ENCODE measurements at regions not wholly inside any gene's neighbourhood (a gene's known extent, or its start where the extent isn't known, plus 50 kb on each side); places are given as distances from the start of the nearest gene placed in this dataset.

GRCh38 chr18:75128051-75128605, 80.8 kb downstream of the PTGR3 start:
- Histone ChIP-seq H3K36me3 (ENCODE audit: control insufficient read depth in 1 of 2, insufficient read depth in 2 of 2, low read length in 2 of 2) (no peaks in the 10 kb centered on the region), H3K27ac (ENCODE audit: low read depth, low read length) (no peak overlapping the region), H3K9me2 (ENCODE audit: insufficient read depth) (no peaks in the 10 kb centered on the region), H2AFZ (ENCODE audit: low read depth, low read length, poor library complexity, severe bottlenecking) (no peak overlapping the region), H3K9ac (ENCODE audit: low read length) (no peak overlapping the region), H3K79me2 (ENCODE audit: insufficient read depth, low read length) (no peaks in the 10 kb centered on the region), H3K4me1 (ENCODE audit: control insufficient read depth in 1 of 2, insufficient read depth in 2 of 2, low read length in 2 of 2) (peaks cover 0 to 9% of the 10 kb centered on the region in 2 experiments; a peak in 2 of 4 replicates), H3K27me3 (ENCODE audit: insufficient read depth, low read length) (no peaks in the 10 kb centered on the region), H4K20me1 (ENCODE audit: insufficient read depth) (no peaks in the 10 kb centered on the region), H3K4me2 (ENCODE audit: low read length) (no peak overlapping the region), H3K4me3 (replicated peaks in 1 of 2; ENCODE audit: low read depth in 1 of 2, low read length in 2 of 2) (no peak overlapping the region), H3K9me3 (ENCODE audit: control insufficient read depth in 1 of 2, insufficient read depth in 1 of 2, low read depth in 1 of 2, low read length in 2 of 2) (no peaks in the 10 kb centered on the region)
- DNase-seq (ENCODE audit: low read depth, low spot score) (no peak), ATAC-seq (no peak)
- ChIA-PET RAD21 (ENCODE audit: low non-redundant PET in 1 of 2, low total read pairs in 2 of 2, uncharacterized antibody in 2 of 2, unreplicated experiment in 2 of 2) (no interaction called here), POLR2A (no interaction called here), CTCF (no interaction called here)
- no TSS peak for BruUV-seq (replicated peaks)
- TF ChIP-seq CBX3 (IDR thresholded peaks at IDR 0.05; ENCODE audit: low read depth) = no peak
- intact Hi-C loops (cut with micrococcal nuclease) = no loop called here

GRCh38 chr18:75127143-75128021, 81.6 kb downstream of the PTGR3 start:
- ChIA-PET RAD21 (ENCODE audit: low non-redundant PET in 1 of 2, low total read pairs in 2 of 2, uncharacterized antibody in 2 of 2, unreplicated experiment in 2 of 2) (no interaction called here), POLR2A (no interaction called here), CTCF (no interaction called here)
- H3K27me3 ChIP-seq (ENCODE audit: insufficient read depth, low read length) = no peaks in the 10 kb centered on the region
- BruUV-seq (replicated peaks) = no TSS peak
- no peaks in the 10 kb centered on the region for H3K9me2 ChIP-seq (ENCODE audit: insufficient read depth)
- no peak overlapping the region for H2AFZ ChIP-seq (ENCODE audit: low read depth, low read length, poor library complexity, severe bottlenecking)
- H3K4me3 ChIP-seq (replicated peaks in 1 of 2; ENCODE audit: low read depth in 1 of 2, low read length in 2 of 2) = no peak overlapping the region
- no peak overlapping the region for H3K9ac ChIP-seq (ENCODE audit: low read length)
- no peaks in the 10 kb centered on the region for H3K79me2 ChIP-seq (ENCODE audit: insufficient read depth, low read length)
- H3K9me3 ChIP-seq (ENCODE audit: control insufficient read depth in 1 of 2, insufficient read depth in 1 of 2, low read depth in 1 of 2, low read length in 2 of 2) = no peaks in the 10 kb centered on the region
- no peaks in the 10 kb centered on the region for H4K20me1 ChIP-seq (ENCODE audit: insufficient read depth)
- no peaks in the 10 kb centered on the region for H3K36me3 ChIP-seq (ENCODE audit: control insufficient read depth in 1 of 2, insufficient read depth in 2 of 2, low read length in 2 of 2)
- H3K4me2 ChIP-seq (ENCODE audit: low read length) = no peak overlapping the region
- H3K4me1 ChIP-seq (ENCODE audit: control insufficient read depth in 1 of 2, insufficient read depth in 2 of 2, low read length in 2 of 2) = peaks cover 0 to 9% of the 10 kb centered on the region in 2 experiments; a peak in 2 of 4 replicates
- intact Hi-C loops (cut with micrococcal nuclease) = no loop called here
- no peak for DNase-seq (ENCODE audit: low read depth, low spot score)
- ATAC-seq = peak; percentile 30; the same call in 1 of the 2 replicates
- no peak overlapping the region for H3K27ac ChIP-seq (ENCODE audit: low read depth, low read length)
- TF ChIP-seq POLR2AphosphoS5 (IDR thresholded peaks at IDR 0.05; ENCODE audit: low read depth, low read length) = no peak
- no peak for TF ChIP-seq RAD21 (IDR thresholded peaks at IDR 0.05; ENCODE audit: low read depth)
- no peak for TF ChIP-seq MAX (IDR thresholded peaks at IDR 0.05)
- no peak for TF ChIP-seq YY1 (IDR thresholded peaks at IDR 0.05; ENCODE audit: extremely low read depth, insufficient replicate concordance, low read depth, low read length)
- no peak for TF ChIP-seq FOSL1 (IDR thresholded peaks at IDR 0.05; ENCODE audit: low read depth)
- no peak for TF ChIP-seq CBX3 (IDR thresholded peaks at IDR 0.05; ENCODE audit: low read depth)
- no peak for TF ChIP-seq JUND (IDR thresholded peaks at IDR 0.05)
- no peak for TF ChIP-seq ELF1 (IDR thresholded peaks at IDR 0.05; ENCODE audit: borderline replicate concordance, low read depth)
- TF ChIP-seq, protein P1, sequence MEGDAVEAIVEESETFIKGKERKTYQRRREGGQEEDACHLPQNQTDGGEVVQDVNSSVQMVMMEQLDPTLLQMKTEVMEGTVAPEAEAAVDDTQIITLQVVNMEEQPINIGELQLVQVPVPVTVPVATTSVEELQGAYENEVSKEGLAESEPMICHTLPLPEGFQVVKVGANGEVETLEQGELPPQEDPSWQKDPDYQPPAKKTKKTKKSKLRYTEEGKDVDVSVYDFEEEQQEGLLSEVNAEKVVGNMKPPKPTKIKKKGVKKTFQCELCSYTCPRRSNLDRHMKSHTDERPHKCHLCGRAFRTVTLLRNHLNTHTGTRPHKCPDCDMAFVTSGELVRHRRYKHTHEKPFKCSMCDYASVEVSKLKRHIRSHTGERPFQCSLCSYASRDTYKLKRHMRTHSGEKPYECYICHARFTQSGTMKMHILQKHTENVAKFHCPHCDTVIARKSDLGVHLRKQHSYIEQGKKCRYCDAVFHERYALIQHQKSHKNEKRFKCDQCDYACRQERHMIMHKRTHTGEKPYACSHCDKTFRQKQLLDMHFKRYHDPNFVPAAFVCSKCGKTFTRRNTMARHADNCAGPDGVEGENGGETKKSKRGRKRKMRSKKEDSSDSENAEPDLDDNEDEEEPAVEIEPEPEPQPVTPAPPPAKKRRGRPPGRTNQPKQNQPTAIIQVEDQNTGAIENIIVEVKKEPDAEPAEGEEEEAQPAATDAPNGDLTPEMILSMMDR (IDR thresholded peaks at IDR 0.05 in 2 of 3, conservative IDR thresholded peaks at IDR 0.05 in 1 of 3; ENCODE audit: borderline replicate concordance in 1 of 3, insufficient read depth in 1 of 3, low read depth in 2 of 3, low read length in 2 of 3) = no peak
- no peak for TF ChIP-seq CEBPB (IDR thresholded peaks at IDR 0.05; ENCODE audit: low read depth)
- TF ChIP-seq, protein P2, sequence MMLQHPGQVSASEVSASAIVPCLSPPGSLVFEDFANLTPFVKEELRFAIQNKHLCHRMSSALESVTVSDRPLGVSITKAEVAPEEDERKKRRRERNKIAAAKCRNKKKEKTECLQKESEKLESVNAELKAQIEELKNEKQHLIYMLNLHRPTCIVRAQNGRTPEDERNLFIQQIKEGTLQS (IDR thresholded peaks at IDR 0.05) = no peak
- TF ChIP-seq EGR1 (IDR thresholded peaks at IDR 0.05; ENCODE audit: low read depth) = no peak
- TF ChIP-seq ZFX (IDR thresholded peaks at IDR 0.05) = no peak
- TF ChIP-seq, protein P3, sequence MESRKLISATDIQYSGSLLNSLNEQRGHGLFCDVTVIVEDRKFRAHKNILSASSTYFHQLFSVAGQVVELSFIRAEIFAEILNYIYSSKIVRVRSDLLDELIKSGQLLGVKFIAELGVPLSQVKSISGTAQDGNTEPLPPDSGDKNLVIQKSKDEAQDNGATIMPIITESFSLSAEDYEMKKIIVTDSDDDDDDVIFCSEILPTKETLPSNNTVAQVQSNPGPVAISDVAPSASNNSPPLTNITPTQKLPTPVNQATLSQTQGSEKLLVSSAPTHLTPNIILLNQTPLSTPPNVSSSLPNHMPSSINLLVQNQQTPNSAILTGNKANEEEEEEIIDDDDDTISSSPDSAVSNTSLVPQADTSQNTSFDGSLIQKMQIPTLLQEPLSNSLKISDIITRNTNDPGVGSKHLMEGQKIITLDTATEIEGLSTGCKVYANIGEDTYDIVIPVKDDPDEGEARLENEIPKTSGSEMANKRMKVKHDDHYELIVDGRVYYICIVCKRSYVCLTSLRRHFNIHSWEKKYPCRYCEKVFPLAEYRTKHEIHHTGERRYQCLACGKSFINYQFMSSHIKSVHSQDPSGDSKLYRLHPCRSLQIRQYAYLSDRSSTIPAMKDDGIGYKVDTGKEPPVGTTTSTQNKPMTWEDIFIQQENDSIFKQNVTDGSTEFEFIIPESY (IDR thresholded peaks at IDR 0.05; ENCODE audit: extremely low read depth, insufficient replicate concordance, low read length) = no peak
- no peak for TF ChIP-seq SRF (IDR thresholded peaks at IDR 0.05; ENCODE audit: low read depth)
